ENCODE measurements at regions not wholly inside any gene's neighbourhood (a gene's known extent, or its start where the extent isn't known, plus 50 kb on each side); places are given as distances from the start of the nearest gene placed in this dataset.
"Not testable (repeated sequence)": the region's sequence is repeated elsewhere in the genome, so short reads cannot be mapped to it uniquely, and the experiment has no call there.

DNA sequence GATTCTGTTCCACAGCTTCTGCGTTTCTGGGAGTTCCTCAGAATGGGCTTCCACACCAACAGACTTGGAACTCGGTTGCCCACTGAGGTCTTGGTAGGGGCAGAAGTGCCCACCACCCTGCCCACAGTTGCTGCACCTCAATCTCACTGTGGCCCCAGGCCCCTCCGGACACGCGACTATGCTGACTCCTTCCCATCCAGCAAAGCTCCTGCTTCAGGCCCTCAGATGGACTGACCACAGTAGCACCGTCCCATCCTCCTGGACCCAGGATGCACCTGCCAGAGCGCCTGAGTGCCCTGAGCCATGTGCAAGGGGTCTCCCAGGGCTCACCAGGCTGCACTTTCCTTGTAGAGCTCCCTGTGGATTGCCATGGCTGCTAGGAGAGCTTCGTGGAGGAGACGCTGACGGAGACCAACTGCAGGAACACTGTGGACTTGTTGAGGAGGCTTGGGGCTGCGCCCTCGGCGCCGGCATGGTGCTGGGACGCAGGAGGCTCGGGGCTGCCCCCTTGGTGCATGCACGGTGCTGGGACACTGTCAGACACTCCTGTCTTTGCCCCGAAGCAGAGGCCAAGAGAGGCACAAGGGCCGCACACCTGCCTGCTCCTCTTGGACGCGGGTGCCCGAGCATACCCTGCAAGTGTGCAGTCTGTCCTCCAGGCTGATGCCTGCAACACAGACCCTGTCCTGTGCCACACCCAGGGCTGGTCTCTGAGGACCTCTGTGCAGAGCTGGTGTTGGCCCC, 201.3 kb downstream of the LIPI start:
- not testable (repeated sequence) for DNase-seq (ENCODE audit: extremely low read depth, low read depth)

DNA sequence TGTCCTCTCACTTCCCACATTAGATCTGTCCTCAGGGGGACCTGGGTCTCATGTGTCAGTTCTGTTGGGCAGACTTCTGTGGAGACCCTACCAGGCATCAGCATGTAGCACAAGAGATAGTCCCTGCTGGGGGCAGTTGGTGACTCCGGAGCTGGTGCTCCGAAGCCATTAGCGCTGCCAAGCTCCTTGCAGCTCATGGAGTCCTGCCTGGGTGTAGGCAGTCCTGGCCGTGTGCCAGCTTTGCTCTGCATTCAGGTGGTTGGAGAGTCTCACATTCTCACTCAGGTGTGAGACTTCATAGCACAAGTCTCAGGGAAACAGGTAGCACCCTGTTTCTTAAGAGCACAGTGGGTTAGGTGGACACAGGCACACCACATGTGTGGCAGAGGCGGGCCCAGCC, 202.3 kb downstream of the LIPI start:
- DNase-seq (ENCODE audit: extremely low read depth, low read depth) = not testable (repeated sequence)

DNA sequence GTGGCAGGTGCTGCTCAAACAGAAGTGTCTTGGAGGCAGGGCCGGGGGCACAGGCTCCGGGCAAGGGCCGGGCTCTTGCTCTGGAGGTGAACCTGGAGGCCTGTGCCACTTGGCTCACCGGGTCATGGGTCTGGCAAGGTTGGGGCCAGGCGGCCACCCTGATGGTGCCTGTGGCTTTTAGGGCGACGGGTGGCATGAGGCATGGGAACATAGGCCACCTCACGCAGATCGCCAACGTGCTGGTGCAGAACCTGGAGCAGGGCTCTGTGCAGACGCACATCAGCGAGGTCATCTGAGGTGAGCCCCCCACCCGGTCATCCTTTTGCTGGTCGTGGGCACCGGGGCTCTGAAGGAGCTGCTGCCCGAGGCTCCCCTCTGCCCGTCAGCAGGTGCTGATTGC, 202.7 kb downstream of the LIPI start:
- DNase-seq (ENCODE audit: extremely low read depth, low read depth) = not testable (repeated sequence)

DNA sequence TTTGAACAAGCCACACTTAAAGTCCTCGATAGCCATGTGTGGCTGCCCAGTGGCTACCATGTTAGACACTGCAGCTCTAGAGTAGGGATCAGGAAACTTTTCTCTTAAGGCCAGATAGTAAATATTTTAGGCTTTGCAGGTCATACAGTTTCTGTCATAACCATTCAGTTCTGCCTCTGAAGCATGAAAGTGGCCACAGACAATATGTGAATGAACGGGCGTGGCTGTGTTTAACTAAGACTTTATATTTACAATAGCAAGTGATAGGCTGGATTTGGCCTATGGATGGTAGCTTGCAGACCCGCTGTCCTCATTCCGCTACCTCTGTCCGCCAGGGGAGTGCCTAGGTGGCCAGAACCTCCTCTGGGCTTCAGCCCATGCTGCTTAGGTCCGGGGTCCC, 204.6 kb downstream of the LIPI start:
- not testable (repeated sequence) for DNase-seq (ENCODE audit: extremely low read depth, low read depth)

DNA sequence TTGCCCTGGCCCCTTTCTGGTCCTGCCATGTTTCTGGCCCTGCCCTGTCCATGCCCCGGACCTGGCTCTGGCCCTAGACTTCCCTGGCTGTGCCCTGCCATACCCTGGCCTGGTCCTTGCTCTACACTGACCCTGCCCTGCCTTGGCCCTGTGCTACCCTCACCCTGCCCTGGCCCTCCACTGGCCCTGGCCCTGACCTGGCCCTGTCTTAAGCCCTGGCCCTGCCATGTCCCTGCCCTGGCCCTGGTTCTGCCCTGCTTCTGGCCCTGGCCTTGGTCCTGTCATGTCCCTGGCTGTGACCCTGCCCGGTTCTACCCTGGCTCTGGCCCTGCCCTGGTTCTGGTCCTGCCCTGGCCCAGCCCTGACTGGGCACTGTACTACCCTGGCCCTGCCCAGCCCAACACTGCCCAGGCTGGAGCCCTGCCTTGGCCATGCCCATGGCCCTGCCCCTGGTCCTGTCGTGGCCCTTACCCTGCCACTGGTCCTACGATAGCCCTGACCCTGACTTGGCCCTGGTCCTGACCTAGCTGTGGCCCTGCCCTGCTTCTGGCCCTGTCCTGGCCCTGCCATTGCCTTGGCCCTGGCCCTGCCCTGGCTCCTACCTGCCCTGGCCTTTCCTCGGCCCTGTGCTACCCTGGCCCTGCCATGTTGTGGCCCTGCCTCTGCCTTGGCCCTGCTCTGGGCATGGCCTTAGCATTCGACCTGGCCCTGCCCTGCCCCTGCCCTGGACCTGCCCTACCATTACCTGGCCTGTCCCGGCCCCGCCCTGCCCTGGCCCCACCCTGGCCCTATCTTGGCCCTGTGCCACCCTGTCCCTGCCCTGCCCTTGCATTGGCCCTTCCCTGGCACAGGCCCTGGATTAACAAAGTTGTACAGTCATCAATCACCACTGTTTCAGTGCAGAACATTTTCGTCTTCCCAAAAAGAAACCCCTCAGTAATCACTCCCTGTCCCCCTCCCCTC, 223.5 kb downstream of the LIPI start:
- not testable (repeated sequence) for DNase-seq (ENCODE audit: extremely low read depth, low read depth)

DNA sequence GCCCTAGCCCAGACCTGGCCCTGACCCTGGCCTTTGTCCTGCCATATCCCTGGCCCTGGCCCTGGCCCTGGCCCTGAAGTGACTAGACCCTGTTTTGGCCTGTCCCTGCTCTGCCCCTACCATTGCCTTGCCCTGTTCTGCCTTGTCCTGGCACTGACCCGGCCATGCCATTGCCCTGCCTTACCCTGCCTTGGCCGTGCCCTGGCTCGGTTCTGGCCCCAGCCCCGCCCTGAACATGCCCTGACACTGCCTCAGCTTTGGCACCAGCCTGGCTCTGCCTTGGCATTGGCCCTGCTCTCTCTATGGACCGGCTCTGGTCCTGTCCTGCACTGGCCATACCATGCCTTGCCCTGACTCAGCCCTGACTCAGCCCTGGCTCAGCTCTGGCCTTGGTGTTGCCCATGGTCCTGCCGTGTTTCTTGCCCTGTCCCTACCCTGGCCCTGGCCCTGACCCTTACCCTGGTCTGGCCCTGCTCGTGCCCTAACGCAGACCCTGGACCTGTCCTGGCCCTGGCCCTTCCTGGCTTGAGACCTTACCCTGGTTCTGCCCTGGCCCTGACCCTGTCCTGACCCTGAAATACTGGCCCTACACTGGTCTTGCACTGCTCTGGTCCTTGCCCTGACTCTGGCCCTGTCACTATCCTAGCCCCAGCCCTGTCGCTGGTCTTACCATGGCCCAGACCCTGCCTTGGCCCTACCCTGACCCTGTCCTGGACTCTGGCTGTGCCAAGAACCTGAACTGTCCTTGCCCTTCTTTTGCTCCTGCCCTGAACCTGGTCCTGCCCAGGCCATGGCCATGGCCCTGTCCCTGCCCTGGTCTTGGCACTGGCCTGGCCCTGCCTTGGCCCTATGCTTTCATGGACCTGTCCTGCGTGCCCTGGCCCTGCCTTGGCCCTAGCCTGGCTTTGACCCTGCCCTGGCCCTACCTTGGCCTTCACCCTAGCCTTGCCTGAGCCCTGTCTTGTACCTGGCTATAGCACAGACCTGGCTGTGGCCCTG, 224.6 kb downstream of the LIPI start:
- not testable (repeated sequence) for DNase-seq (ENCODE audit: extremely low read depth, low read depth)

DNA sequence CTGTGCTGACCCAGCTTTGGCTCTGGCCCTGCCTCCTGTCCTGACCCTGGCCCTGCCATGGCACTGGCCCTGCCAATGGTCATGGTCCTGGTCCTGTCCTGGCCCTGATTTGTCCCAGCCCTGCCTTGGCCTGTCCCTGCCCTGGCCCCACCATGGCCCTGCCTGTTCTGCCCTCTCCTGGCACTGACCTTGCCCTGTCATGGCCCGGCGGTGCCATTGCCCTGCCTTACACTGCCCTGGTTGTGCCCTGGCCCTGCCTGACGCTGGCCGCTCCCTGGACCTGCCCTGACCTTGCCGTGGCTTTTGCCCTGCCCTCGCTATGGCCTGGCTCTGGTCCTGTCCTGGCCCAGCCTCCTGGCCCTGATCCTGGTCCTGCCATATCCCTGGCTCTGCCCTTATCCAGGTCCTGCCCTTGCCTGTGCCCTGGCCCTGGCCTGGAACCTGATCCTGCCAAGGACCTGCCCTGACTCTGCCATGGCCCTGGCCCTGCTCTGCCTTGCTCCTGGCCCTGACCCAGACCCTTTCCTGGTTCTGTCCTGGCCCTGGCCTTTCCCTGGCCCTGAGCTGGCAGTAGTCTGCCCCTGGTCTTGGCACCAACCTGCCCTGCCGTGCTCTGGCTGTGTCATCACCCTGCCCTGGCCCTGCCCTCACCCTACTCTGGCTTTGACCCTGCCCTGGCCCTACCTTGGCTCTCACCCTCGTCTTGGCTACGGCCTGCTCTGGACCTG, 225.5 kb downstream of the LIPI start:
- not testable (repeated sequence) for DNase-seq (ENCODE audit: extremely low read depth, low read depth)

DNA sequence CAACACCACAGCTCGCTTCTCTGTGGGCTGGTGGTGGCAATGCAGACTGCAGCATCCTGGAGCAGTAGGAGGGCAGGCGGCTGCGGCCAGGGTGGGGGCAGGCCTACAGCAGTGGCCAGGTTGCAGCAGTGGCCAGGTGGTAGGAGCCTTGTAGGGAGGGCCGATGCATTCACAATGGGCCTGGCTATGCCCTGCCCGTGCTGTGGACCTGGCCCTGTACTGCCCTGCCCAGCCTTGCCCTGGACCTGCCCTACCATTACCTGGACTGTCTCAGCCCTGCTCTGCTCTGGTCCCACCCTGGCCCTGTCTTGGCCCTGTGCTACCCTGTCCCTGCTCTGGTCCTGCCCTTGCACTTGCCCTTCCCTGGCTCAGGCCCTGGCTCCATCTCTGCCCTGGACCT, 226.0 kb downstream of the LIPI start:
- not testable (repeated sequence) for DNase-seq (ENCODE audit: extremely low read depth, low read depth)

DNA sequence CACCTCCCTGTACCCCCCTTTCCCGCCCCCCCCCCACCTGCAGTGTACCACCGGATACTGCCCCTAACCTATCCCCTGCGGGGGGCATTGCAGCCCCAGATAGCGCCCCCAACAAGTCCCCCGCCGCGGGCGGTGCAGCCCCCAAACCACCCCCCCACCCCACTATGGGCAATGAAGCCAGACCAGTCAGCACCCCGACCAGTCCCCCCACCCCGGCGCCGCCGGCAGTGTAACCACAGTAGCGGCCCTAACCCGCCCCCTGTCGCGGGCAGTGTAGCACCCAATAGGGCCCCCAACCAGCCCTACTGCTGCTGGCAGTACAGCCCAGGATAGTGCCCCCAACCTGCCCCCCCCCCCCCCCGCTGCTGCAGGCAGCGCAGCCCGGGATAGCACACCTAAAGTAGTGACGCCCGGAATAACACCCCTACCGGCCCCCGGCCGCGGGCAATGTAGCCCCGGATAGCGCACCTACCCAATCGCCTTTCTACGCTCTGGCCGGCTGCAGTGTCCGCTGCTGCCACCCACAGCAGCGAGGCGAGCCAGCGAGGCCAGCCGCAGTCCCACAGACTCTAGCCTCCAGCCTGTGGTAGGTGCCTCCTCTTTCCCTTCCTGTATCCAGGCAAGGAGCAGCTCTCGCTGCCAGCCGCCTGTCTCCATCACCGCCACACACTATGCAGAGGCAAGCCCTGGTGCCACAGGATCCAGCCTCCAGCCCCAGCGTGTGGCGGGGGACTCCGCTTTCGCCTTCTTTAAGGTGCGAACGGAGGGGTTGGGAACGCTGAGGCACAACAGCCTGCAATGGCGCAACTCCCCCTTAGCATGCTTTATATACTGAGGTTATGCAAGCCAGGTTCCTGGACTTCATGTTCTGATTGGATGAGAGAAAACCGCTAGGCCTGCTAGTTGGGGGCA, 229.3 kb downstream of the LIPI start:
- not testable (repeated sequence) for DNase-seq (ENCODE audit: extremely low read depth, low read depth)

DNA sequence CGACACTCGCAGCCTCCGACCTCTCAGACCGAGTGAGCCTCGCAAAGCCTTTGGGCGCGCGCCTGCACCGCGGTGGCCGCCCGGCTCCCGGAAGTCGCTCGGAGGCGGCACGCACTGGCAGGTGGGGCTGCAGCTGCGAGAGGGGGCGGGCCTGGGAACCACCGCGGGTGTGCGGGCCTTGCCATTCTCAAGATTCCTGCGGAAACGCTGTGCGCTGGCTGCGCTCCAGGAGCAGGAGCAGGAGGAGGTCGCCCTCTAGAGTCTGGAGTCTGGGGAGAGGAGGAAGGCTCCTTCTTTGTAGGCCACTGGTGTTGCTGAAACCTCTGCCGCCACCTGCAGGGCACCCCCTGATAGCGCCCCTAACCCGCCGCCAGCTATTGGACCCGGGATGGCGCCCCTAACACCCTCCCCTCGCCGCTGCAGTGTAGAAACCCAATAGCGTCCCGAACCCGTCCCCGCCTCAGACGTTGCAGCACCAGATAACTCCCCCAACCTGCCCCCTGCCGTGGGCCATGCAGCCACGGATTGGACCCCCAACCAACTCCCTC, 230.6 kb downstream of the LIPI start:
- not testable (repeated sequence) for DNase-seq (ENCODE audit: extremely low read depth, low read depth)

DNA sequence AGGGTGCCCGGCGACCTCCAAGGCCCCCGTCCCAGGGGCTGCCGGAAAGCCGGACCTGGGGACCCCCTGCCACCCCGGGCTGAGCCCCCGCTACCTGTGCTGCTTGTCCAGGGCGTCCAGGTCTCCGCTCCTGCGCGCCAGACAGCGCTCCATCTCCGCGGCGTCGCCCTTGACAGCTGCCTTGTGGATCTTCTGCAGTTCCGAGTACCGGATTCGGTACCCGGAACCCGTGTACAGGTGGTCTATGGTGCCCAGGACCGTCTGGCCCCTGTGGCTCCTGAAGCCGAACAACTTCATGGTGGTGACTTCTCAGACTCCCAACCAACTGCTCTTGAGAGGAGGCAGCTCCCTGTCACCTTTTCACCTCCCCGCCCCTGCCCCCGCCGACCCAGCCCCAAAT, 231.1 kb downstream of the LIPI start:
- DNase-seq (ENCODE audit: extremely low read depth, low read depth) = not testable (repeated sequence)

DNA sequence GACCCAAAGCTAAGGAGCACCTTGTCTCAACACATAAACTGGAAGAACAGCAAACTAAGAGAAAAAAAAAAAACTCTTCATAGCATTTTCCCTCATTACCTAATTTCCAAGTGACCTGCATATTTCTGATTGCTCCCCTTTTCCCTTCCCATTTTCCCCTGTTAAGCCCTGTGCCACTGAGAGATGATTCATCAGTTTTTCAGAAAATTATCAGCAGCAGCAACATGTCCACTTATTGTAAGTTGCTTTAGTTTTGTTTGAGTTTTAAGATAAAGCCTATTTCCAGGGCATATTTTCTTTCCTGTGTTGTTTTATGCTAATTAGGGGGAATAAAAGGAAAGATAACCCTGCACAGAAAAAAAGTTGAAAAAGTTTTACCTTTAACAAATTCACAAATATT, 236.2 kb downstream of the LIPI start:
- not testable (repeated sequence) for DNase-seq (ENCODE audit: extremely low read depth, low read depth)

DNA sequence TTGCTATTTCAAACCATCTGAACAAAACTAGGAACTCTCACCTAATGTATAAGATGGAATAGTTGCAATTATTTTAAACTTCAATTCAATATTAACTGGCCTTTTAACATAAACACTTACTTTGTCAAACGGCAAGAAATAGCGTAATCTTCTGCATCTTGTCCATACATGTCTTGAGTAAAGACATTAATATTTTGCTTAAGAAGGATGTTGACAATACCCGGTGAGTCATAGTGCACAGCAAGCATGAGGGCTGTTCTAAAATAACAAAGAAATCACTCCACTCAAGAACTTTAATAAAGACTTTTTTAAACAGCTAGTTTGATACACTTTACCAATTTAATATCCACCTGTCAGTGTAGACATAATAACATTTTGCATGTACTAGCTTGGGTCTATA, 240.9 kb downstream of the LIPI start:
- DNase-seq (ENCODE audit: extremely low read depth, low read depth) = not testable (repeated sequence)

DNA sequence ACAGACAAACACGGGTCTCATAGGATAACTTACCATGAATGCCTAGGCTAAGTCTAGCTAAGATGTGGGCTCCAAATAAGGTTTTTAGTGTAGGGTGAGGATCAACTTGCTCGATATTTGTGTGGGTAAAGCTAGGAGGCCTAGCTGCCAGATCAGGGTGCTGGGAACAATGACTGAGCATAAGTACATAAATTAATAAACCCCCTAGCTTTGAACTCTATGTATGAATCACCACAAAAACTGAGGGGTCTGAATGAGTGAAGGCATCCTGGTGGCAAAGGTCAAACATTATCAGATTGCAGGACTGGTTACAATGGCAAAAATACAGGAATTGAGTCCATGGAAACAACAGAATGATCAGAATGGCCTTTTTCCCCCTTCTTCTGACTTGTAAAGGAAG, 241.8 kb downstream of the LIPI start:
- DNase-seq (ENCODE audit: extremely low read depth, low read depth) = not testable (repeated sequence)

DNA sequence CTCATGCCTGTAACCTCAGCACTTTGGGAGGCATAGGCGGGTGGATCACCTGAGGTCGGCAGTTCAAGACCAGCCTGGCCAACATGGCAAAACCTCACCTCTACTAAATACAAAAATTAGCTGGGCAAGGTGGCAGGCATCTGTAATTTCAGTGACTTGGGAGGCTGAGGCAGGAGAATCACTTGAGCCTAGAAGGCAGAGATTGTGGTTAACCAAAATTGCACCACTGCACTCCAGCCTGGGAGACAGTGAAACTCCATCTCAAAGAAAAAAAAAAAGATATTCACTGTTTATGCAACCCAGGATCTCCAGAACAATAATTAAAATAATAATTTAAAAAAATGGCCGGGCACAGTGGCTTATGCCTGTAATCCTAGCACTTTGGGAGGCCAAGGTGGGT, 247.5 kb downstream of the LIPI start:
- not testable (repeated sequence) for DNase-seq (ENCODE audit: extremely low read depth, low read depth)

DNA sequence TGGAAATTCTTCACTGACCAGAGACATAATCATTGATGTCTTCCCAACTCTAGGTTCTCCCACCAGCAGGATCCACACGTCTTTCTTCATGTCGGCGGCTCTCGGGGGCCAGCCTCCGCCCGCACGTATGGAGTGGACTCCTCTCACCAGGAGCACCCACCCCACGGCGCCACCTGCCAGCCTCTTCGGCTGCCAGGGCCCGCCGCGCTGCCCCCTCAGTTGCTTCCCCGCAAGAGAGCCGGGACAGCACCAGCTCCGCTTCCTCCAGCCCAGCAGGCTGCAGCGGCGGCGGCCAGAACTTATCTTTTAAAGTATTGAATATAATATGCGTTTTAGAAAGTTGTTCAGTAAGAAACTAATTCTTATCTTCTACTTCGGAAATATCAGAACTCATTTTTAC, 273.5 kb downstream of the LIPI start:
- no peak for DNase-seq (ENCODE audit: extremely low read depth, low read depth)

DNA sequence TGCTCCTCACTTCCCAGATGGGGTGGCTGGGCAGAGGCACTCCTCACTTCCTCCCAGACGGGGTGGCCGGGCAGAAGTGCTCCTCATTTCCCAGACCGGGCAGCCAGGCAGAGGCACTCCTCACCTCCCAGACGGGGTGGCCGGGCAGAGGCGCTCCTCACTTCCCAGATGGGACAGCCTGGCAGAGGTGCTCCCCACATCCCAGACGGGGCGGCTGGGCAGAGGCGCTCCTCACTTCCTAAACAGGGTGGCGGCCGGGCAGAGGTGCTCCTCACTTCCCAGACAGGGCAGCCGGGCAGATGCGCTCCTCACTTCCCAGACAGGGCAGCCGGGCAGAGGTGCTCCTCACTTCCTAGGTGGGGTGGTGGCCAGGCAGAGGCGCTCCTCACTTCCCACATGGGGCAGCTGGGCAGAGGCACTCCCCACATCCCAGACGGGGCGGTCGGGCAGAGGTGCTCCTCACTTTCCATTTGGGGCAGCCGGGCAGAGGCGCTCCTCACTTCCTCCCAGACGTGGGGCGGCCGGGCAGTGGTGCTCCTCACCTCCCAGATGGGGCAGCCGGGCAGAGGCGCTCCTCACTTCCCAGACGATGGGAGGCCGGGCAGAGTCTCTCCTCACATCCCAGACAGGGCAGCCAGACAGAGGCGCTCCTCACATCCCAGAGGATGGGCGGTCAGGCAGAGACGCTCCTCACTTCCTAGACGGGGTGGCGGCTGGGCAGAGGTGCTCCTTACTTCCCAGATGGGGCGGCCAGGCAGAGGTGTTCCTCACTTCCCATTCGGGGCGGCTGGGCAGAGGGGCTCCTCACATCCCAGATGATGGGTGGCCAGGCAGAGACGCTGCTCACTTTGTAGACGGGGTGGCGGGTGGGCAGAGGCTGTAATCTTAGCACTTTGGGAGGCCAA, 274.5 kb downstream of the LIPI start:
- not testable (repeated sequence) for DNase-seq (ENCODE audit: extremely low read depth, low read depth)
